Epithelial cell of esophagus (primary cell): ENCODE measurements at regions not wholly inside any gene's neighbourhood (a gene's known extent, or its start where the extent isn't known, plus 50 kb on each side); places are given as distances from the start of the nearest gene placed in this dataset.

ENCODE experiments used
- DNase-seq: peaks from one replicate; pipeline ENCODE4 v3.0.0; 2010; ENCODE audit warnings: low read depth
- H3K4me3 ChIP-seq: 2 replicates; pipeline ENCODE4 v1.5.1; 2011; ENCODE audit warnings: mild to moderate bottlenecking, low read length, control low read depth
- TF ChIP-seq, protein P1 (sequence below): IDR thresholded peaks from 2 replicates; pipeline ENCODE4 v1.5.1; 2011; ENCODE audit warnings: low read depth, mild to moderate bottlenecking, low read length, control low read depth, inconsistent platforms; ENCODE audit not compliant: insufficient read depth; ENCODE audit errors: missing control alignments

GRCh38 chr4:66187175-66187720 is 517.0 kb upstream of the EPHA5 start:
- DNase-seq = no peak
- TF ChIP-seq, protein P1, sequence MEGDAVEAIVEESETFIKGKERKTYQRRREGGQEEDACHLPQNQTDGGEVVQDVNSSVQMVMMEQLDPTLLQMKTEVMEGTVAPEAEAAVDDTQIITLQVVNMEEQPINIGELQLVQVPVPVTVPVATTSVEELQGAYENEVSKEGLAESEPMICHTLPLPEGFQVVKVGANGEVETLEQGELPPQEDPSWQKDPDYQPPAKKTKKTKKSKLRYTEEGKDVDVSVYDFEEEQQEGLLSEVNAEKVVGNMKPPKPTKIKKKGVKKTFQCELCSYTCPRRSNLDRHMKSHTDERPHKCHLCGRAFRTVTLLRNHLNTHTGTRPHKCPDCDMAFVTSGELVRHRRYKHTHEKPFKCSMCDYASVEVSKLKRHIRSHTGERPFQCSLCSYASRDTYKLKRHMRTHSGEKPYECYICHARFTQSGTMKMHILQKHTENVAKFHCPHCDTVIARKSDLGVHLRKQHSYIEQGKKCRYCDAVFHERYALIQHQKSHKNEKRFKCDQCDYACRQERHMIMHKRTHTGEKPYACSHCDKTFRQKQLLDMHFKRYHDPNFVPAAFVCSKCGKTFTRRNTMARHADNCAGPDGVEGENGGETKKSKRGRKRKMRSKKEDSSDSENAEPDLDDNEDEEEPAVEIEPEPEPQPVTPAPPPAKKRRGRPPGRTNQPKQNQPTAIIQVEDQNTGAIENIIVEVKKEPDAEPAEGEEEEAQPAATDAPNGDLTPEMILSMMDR = no peak
- H3K4me3 ChIP-seq = no peak overlapping the region

DNA sequence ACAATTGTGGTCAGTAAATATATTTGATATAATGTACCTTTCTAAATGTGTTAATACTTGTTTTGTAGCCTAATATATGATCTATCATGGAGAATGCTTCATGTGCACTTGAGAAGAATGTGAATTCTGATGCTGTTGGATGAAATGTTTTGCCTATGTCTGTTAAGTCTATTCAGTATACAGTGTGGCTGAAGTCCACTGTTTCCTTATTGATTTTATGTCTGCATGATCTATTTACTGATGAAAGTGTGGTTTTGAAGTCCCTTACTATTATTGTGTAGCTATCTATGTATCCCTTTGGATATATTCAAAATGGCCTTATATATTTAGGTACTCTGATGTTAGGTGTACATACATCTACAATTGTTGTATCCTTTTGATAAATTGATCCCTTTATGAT is 515.8 kb upstream of the EPHA5 start:
- DNase-seq = no peak
- TF ChIP-seq, protein P1 = no peak
- no peak overlapping the region for H3K4me3 ChIP-seq

GRCh38 chr4:66182636-66183035 is 512.3 kb upstream of the EPHA5 start:
- DNase-seq = no peak
- no peak overlapping the region for H3K4me3 ChIP-seq
- TF ChIP-seq, protein P1 = no peak

- TF ChIP-seq, protein P1 = no peak
- peak; percentile 30 for DNase-seq
- no peak overlapping the region for H3K4me3 ChIP-seq
Observed at GRCh38 chr4:66178906-66179305, 508.6 kb upstream of the EPHA5 start.

DNA sequence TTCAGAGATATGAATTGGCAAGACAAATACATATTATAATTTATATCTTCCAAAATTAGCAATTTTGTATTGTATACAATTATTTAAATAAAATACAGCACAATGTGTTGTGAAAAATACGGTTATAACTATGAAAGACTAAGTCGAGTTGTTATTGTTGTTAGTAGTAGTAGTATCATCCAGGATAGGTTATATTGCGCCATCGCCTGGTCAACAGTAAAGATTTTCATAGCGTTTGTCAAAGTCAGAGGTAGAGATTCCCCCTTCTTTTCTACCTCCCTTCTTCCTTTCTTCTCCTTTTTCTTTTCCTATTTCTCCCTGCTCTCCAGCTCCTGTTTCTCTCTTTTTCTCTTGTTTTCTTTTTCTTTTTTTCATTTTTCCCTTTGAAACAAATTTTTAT is 499.1 kb upstream of the EPHA5 start:
- TF ChIP-seq, protein P1 = peak; percentile 21
- DNase-seq = peak; percentile 46
- no peak overlapping the region for H3K4me3 ChIP-seq

- H3K4me3 ChIP-seq = no peak overlapping the region
- no peak for DNase-seq
- TF ChIP-seq, protein P1 = no peak
Observed at GRCh38 chr4:66164869-66165268, 494.6 kb upstream of the EPHA5 start.

DNA sequence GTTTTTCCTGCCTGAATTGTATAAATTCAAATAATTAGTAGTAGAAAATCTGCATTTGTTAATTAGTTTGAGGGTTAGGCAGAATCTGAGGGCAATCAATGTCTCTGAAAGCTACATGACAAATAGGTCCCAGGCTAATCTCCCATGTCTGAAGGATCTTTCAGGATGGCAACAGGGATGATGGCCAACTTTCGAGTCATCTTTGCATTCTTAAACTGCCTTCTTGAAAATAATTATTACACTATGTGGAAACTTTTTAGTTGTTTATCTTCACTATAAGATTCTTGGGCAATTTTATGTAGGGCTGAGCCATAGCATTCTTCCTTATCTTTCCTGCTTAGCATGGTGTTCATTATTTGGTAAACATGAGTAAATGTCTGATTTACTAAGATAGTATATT is 490.3 kb upstream of the EPHA5 start:
- no peak overlapping the region for H3K4me3 ChIP-seq
- DNase-seq = no peak
- TF ChIP-seq, protein P1 = no peak
